Activated CD8-positive, alpha-beta memory T cell treated with anti-CD3 and anti-CD28 coated beads, Interleukin-2, amount 10 ng/mL, durations not matched to agents 7 days and 5 days (primary cell): ENCODE measurements at regions not wholly inside any gene's neighbourhood (a gene's known extent, or its start where the extent isn't known, plus 50 kb on each side); places are given as distances from the start of the nearest gene placed in this dataset.

Source experiments
- ATAC-seq: fragments of 150-1000 bp; cut with Tn5 transposase; one replicate; pipeline ENCODE4 v1.10.0; 2021; ENCODE audit warnings: moderate library complexity
- CTCF ChIA-PET: fragments of 350-600 bp; sonication (Branson Sonifier 250); formaldehyde crosslinking; loops from one replicate; lab custom pipeline; 2021; ENCODE audit warnings: antibody characterized with exemption; lab: Charles Lee
- DNase-seq: peaks from one replicate; pipeline ENCODE4 v3.0.0-alpha.2; 2020
- H3K27ac Mint-ChIP-seq: one replicate; pipeline ENCODE4 v1.8.0; 2021; ENCODE audit warnings: mild to moderate bottlenecking, mixed read lengths
- H3K27me3 Mint-ChIP-seq: one replicate; pipeline ENCODE4 v1.8.0; 2021; ENCODE audit warnings: mixed read lengths
- H3K36me3 Mint-ChIP-seq: one replicate; pipeline ENCODE4 v1.8.0; 2021; ENCODE audit warnings: mild to moderate bottlenecking, mixed read lengths
- H3K4me1 Mint-ChIP-seq: one replicate; pipeline ENCODE4 v1.8.0; 2021; ENCODE audit warnings: mixed read lengths
- H3K4me3 Mint-ChIP-seq: one replicate; pipeline ENCODE4 v1.8.0; 2021; ENCODE audit warnings: mild to moderate bottlenecking, moderate library complexity, mixed read lengths
- H3K9me3 Mint-ChIP-seq: one replicate; pipeline ENCODE4 v1.8.0; 2022; ENCODE audit warnings: low read depth, mixed read lengths

DNA sequence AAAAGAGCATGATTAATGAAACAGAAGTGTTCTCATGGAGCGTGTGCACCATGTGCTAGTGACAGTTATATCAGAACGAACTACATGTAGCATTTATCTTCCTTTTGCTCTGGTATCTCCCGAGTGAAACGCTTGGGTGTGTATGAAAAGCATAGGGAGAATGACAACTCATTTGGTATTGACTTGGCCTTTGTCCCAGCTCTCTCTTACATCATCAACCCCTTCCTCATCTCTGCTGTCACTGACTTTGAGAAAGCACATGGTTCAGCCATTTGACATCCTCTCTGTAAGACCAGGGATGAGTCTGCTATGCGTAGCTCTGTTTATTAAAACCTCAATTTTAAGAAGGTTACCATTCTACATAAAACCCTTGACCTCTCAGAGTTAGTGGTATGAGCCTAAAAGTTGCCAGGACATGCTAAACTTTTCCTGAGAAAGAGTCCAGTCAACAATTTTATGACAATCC lies 201.0 kb downstream of the NRIP1 start:
- Mint-ChIP-seq H3K36me3 (no peaks in the 10 kb centered on the region), H3K4me1 (no peaks in the 10 kb centered on the region), H3K27me3 (no peaks in the 10 kb centered on the region), H3K9me3 (no peaks in the 10 kb centered on the region), H3K4me3 (no peak overlapping the region), H3K27ac (no peak overlapping the region)
- CTCF ChIA-PET: interaction anchor here (0.9 to 2.3 kb wide), 8 partner anchors 10 to 626 kb away, joined by 3 to 7 read pairs (median 3); partner anchors contain the start of gene NRIP1
- no peak for ATAC-seq
- no peak for DNase-seq

DNA sequence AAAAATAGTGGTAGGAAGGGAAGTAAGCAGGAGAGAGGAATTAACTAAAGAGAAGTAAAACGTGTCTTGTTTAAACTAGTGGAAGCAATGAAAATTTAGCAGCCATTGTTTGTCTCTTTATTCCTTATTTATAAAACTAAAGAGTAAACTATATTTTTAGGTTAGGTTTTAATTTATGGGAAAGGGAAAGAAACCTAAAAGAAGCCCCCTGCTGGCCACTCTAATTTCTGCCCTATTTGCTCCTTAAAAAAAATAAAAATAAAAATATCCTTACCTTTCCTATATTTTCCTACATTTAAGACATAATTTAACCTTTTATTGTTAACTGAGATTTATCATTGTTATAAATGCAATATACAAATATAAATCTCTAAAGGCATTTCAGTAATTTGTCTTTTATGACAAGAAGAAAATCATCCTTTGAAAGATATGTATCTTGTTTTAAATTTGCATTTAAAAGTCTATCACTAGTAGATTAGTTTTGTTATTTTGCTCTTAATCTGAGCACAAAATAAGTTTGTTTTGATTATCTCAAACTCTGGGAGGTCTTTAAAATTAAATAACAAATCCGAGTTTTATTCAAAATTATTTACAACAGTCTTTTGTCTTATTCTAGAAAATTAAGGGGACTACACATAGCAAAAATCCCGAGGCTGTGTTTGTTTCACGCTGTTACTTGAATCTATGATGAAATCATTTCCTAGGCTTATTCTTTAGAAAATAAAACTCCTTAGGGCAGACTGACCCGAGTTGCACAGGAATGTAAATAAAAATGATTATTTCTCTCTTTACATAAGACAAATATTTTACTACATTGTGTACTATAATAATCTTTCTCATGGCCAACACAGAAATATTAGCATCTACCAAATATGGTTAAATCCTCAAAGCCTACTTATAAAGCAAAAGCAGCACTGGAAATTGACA lies 201.7 kb downstream of the NRIP1 start:
- CTCF ChIA-PET: interaction anchor here (1.1 to 2.3 kb wide), 3 partner anchors 55 to 622 kb away, joined by 3 to 7 read pairs (median 3); no protein-coding TSS in a partner anchor
- no peaks in the 10 kb centered on the region for H3K4me1 Mint-ChIP-seq

DNA sequence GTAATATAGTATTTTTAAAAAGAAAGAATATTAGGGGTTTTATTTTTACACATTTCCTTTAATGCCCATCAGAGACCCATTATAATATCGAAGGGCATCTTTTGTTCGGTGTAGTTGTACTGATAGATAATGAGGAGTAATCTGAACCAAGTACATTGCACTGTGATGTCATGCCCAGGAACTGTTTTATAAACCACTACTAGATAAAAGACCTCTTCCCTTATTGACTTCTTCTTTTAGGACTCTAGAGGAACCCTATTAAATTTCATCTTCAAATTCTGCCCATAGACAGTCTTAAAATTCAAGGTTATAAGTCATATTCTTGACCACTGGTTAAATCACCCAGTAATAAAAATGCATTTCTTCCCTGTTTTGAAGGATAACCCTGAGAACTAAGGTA lies 206.5 kb downstream of the NRIP1 start:
- CTCF ChIA-PET: no interaction called here
- no peak for DNase-seq
- no peaks in the 10 kb centered on the region for H3K36me3 Mint-ChIP-seq
- no peaks in the 10 kb centered on the region for H3K27me3 Mint-ChIP-seq
- no peak for ATAC-seq
- no peak overlapping the region for H3K4me3 Mint-ChIP-seq
- H3K4me1 Mint-ChIP-seq: no peaks in the 10 kb centered on the region
- no peaks in the 10 kb centered on the region for H3K9me3 Mint-ChIP-seq
- H3K27ac Mint-ChIP-seq: no peak overlapping the region

More for the DNA sequence above, 201.7 kb downstream of the NRIP1 start:
- DNase-seq (no peak), ATAC-seq (no peak)
- H3K27ac Mint-ChIP-seq: no peak overlapping the region
- H3K9me3 Mint-ChIP-seq: no peaks in the 10 kb centered on the region
- H3K27me3 Mint-ChIP-seq: no peaks in the 10 kb centered on the region
- no peaks in the 10 kb centered on the region for H3K36me3 Mint-ChIP-seq
- H3K4me3 Mint-ChIP-seq: no peak overlapping the region

DNA sequence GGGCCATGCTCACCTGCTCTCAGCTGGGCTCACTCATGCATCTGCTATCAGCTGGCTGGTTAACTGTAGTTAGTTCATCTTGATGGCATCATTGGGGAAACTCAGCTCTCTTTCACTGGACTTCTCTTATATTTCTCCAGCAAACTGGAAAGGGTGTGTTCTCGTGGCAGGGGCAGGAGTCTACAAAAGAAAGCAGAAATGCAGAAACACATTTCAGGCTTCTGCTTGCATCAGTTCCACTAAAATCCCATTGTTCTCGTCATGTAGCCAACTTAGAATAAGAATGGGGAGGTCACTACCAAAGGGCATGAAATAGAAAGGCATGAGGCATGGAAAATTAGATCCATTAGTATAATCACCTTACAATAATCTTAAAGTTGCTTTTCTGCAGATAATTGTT lies 207.3 kb downstream of the NRIP1 start:
- Mint-ChIP-seq H3K4me1 (no peaks in the 10 kb centered on the region), H3K27me3 (no peaks in the 10 kb centered on the region), H3K9me3 (no peaks in the 10 kb centered on the region), H3K36me3 (no peaks in the 10 kb centered on the region), H3K27ac (no peak overlapping the region), H3K4me3 (no peak overlapping the region)
- CTCF ChIA-PET: no interaction called here
- ATAC-seq (no peak), DNase-seq (no peak)

DNA sequence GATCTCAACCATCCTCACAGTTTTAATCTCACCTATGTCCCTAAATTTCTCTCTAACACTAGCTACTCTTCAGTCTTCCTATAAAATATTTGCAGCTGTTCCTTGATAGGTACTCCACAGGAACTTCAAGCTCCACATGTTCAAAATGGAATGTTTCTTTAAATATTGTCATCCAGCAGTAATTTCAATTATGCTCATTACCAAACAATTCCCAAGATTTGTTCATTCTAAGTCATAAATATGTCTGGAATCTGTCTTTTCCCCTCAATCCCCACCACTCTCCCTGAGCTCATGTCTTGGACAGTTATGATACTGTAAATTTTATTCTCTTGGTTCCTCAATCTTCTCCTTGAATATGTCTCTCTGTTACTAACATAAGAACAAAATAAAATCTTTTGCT lies 214.4 kb downstream of the NRIP1 start:
- Mint-ChIP-seq H3K27me3 (no peaks in the 10 kb centered on the region), H3K4me3 (no peak overlapping the region), H3K4me1 (no peaks in the 10 kb centered on the region), H3K36me3 (no peaks in the 10 kb centered on the region), H3K9me3 (no peaks in the 10 kb centered on the region), H3K27ac (no peak overlapping the region)
- ATAC-seq: no peak
- CTCF ChIA-PET: no interaction called here
- DNase-seq: no peak

DNA sequence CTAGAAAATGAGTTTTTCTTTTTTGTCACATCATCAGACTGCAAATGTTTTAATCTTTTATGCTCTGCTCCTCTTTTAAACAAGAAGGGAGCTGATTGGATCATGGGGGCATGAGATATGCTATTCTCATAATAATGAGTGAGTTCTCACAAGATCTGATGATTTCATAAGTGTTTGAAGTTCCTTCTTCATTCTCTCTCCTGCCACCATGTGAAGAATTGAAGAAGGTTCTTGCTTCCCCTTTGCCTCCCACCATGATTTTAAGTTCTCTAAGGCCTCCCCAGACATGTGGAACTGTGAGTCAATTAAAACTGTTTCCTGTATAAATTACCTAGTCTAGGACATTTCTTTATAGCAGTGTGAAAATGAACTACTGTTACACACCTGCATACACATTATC lies 218.2 kb downstream of the NRIP1 start:
- H3K27me3 Mint-ChIP-seq: no peaks in the 10 kb centered on the region
- DNase-seq (no peak), ATAC-seq (no peak)
- H3K4me1 Mint-ChIP-seq: no peaks in the 10 kb centered on the region
- no peaks in the 10 kb centered on the region for H3K36me3 Mint-ChIP-seq
- H3K27ac Mint-ChIP-seq: no peak overlapping the region
- H3K4me3 Mint-ChIP-seq: no peak overlapping the region
- peaks cover 1% of the 10 kb centered on the region for H3K9me3 Mint-ChIP-seq
- CTCF ChIA-PET: no interaction called here

DNA sequence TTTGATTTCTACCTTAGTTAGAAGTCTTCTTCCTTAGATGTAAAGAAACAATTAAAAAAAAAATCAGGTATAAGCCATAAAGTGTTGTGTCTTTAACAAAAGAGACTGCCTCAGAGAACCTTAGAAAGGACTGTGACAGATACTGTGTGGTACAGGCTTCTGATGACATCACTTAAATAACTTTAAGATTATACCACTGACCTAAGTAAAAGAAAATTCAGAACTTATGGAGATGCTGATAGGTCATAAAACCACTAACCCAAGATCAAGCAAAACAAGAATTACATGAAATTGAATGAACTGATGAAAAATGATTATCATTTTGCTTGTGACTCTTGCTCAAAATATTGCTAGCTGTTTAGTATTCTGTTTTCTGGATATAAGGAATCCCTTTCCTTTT lies 220.8 kb downstream of the NRIP1 start:
- H3K27ac Mint-ChIP-seq: no peak overlapping the region
- ATAC-seq (no peak), DNase-seq (no peak)
- no peaks in the 10 kb centered on the region for H3K4me1 Mint-ChIP-seq
- no peaks in the 10 kb centered on the region for H3K36me3 Mint-ChIP-seq
- no peak overlapping the region for H3K4me3 Mint-ChIP-seq
- CTCF ChIA-PET: no interaction called here
- peaks cover 5% of the 10 kb centered on the region for H3K27me3 Mint-ChIP-seq
- H3K9me3 Mint-ChIP-seq: peaks cover 3% of the 10 kb centered on the region

DNA sequence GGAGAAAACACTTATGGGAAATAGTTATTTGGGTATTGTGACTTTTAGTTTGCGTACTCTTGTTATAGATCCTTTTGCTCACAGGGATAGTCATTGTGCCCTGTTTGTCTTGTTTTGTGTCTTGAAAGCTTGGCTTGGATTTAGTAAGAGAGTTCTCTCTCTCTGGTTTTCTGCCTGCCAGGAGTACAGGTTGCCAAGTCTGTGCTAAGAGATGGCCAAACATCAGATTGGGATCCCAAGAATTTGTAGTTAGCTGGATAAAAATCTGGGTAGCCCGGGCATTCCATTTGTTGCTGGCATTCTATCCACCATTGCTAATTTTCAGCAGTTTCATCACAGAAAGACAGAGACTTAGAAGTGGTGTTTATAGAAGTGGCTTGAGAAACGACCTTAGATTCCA lies 222.2 kb downstream of the NRIP1 start:
- Mint-ChIP-seq H3K27ac (no peak overlapping the region), H3K4me3 (no peak overlapping the region), H3K36me3 (no peaks in the 10 kb centered on the region), H3K9me3 (peaks cover 3% of the 10 kb centered on the region), H3K4me1 (no peaks in the 10 kb centered on the region), H3K27me3 (peaks cover 5% of the 10 kb centered on the region)
- ATAC-seq: no peak
- no peak for DNase-seq
- CTCF ChIA-PET: no interaction called here

DNA sequence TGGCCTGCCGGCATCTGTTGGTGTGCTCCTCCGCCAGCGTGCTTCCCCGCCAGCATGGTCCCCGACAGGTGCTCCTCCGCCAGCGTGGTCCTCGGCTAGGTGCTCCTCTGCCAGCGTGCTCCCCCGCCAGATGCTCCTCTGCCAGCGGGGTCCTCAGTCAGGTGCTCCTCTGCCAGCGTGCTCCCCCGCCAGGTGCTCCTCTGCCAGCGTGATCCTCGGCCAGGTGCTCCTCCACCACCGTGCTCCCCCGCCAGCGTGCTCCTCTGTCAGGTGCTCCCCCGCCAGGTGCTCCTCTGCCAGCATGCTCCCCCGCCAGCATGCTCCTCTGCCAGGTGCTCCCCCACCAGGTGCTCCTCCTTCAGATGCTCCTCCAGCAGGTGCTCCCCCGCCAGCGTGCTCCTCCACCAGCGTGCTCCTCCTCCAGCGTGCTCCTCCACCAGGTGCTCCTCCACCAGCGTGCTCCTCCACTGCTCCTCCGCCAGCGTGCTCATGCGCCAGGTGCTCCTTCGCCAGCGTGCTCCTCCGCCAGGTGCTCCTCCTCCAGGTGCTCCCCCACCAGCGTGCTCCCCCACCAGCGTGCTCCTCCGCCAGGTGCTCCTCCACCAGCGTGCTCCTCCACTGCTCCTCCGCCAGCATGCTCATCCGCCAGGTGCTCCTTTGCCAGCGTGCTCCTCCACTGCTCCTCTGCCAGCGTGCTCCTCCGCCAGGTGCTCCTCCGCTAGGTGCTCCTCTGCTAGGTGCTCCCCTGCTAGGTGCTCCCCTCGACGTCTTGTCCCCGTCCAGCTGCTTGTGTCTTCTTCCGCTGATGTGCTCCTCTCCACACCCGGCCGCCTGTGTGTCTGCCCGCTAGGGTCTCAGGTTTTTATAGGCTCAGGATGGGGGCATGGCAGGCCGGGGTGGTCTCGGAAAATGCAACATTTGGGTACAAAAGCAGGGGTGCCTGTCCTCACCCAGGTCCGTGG lies 223.0 kb downstream of the NRIP1 start:
- CTCF ChIA-PET: no interaction called here
- Mint-ChIP-seq H3K9me3 (peaks cover 3% of the 10 kb centered on the region), H3K4me1 (peaks cover 5% of the 10 kb centered on the region), H3K36me3 (no peaks in the 10 kb centered on the region), H3K27me3 (peaks cover 5% of the 10 kb centered on the region), H3K27ac (no peak overlapping the region), H3K4me3 (no peak overlapping the region)
- no peak for ATAC-seq
- no peak for DNase-seq

DNA sequence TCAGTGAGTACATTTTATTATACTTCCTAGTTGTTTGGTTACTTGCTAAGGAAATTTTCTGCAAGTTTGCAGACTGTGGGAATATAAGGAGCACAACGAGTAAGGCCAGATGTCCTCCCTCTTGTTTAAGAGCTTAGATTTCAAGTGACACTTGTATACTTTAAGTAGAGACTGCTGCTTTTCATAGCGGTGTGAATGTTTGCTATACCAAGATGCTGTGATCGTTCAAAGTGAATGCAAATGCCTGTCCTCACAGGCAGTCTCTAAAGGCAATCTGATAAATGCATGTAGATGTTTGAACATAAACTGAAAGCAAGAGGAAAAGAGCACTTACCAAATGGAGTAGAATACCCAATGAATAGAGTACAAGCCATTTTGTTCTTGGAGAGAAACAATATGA lies 226.4 kb downstream of the NRIP1 start:
- no peak overlapping the region for H3K4me3 Mint-ChIP-seq
- H3K9me3 Mint-ChIP-seq: peaks cover 2% of the 10 kb centered on the region
- H3K27me3 Mint-ChIP-seq: peaks cover 5% of the 10 kb centered on the region
- CTCF ChIA-PET: no interaction called here
- no peak for DNase-seq
- no peak for ATAC-seq
- peaks cover 7% of the 10 kb centered on the region for H3K4me1 Mint-ChIP-seq
- no peak overlapping the region for H3K27ac Mint-ChIP-seq
- no peaks in the 10 kb centered on the region for H3K36me3 Mint-ChIP-seq

DNA sequence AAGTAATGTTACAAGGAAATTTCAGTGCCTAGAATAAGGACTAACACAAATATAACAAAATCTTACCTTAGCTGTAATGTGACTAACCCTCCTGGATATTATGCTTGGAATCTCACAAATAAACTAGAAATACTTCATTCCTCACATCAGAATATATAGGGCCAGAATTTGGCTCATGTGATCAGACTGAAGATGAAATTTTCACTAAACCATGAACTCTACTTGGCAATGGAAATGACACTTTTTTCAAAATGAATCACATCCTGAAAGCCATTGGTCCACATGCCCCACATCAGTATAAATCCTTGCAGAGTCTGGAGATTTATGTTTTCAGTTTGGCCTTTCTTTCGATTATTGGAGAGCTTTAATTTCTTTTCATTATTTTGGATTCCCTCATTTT lies 227.8 kb downstream of the NRIP1 start:
- peaks cover 7% of the 10 kb centered on the region for H3K4me1 Mint-ChIP-seq
- H3K9me3 Mint-ChIP-seq: peaks cover 2% of the 10 kb centered on the region
- H3K27ac Mint-ChIP-seq: no peak overlapping the region
- no peak overlapping the region for H3K4me3 Mint-ChIP-seq
- no peaks in the 10 kb centered on the region for H3K36me3 Mint-ChIP-seq
- no peak for ATAC-seq
- peaks cover 5% of the 10 kb centered on the region for H3K27me3 Mint-ChIP-seq
- no peak for DNase-seq
- CTCF ChIA-PET: no interaction called here

DNA sequence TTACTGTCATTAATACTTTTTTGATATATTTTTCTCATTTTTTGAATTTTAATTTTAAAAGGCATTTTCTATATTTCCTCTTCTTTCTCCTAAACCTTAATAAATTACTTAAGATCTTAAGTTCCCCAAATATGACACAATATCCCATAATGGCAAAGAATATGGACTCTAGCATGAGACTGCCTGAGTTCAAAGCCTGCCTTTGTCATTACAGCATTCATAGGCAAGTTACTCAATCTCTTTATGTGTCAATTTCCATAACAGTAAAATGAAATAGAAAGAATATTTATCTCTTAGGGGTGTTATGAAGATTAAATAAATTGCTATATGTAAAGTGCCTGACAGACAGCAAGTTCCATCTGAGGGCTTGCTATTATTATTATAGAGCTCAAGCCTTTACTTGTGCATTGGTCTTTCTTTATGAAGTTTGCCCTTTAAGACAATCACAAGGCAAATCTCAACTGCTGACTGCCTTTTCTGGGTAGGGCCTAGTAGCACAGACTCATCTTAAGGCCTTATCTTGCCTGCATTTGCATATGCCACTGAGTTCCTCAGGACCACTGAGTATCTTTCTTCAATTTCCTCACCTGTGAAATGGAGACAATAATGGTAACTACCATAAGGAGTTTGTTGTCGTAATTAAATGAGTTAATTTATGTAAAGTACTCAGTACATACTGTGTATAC lies 231.0 kb downstream of the NRIP1 start:
- Mint-ChIP-seq H3K36me3 (no peaks in the 10 kb centered on the region), H3K4me3 (no peak overlapping the region), H3K4me1 (peaks cover 7% of the 10 kb centered on the region), H3K27me3 (no peaks in the 10 kb centered on the region), H3K9me3 (no peaks in the 10 kb centered on the region), H3K27ac (no peak overlapping the region)
- DNase-seq: no peak
- CTCF ChIA-PET: no interaction called here
- ATAC-seq: no peak

DNA sequence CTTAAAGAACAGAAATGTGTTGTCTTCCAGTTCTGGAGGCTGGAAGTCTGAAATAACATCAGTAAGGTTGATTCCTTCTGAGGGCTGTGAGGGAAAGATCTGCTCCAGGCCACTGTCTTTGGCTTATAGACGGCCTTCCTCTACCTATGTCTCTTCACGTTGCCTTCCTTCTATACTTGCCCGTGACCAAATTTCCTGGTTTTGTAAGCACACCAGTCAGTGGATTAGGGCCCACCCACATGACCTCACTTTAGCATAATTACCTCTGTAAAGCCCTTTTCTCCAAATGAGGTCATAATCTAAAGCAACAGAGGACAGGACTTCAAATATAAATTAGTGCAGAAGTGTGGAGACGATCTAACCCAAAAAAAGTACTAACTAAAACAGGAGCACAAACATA lies 231.6 kb downstream of the NRIP1 start:
- Mint-ChIP-seq H3K4me1 (peaks cover 7% of the 10 kb centered on the region), H3K9me3 (no peaks in the 10 kb centered on the region), H3K27me3 (no peaks in the 10 kb centered on the region), H3K4me3 (no peak overlapping the region), H3K36me3 (no peaks in the 10 kb centered on the region), H3K27ac (no peak overlapping the region)
- CTCF ChIA-PET: no interaction called here
- ATAC-seq (no peak), DNase-seq (no peak)
